Mammary epithelial cell (primary cell): ENCODE measurements at regions not wholly inside any gene's neighbourhood (a gene's known extent, or its start where the extent isn't known, plus 50 kb on each side); places are given as distances from the start of the nearest gene placed in this dataset.

Source experiments
- CTCF ChIP-seq, 2 donors: IDR thresholded peaks in 1 of 2; conservative IDR thresholded peaks in 1 of 2; 2 replicates each; pipeline ENCODE4 v1.5.1; 2011 to 2012; ENCODE audit warnings: inconsistent platforms in 2 of 2, low read length in 2 of 2, mild to moderate bottlenecking in 2 of 2, control low read depth in 1 of 2, low read depth in 1 of 2; ENCODE audit not compliant: insufficient read depth in 1 of 2; ENCODE audit errors: extremely low read depth in 1 of 2
- EZH2 ChIP-seq: IDR thresholded peaks from 2 replicates; pipeline ENCODE4 v1.6.1; 2012; ENCODE audit warnings: low read length, inconsistent platforms, borderline replicate concordance

GRCh38 chr20:4605166-4605565 lies 81.1 kb upstream of the PRNP start:
- TF ChIP-seq CTCF (conservative IDR thresholded peaks at IDR 0.05 in 1 of 2, IDR thresholded peaks at IDR 0.05 in 1 of 2; ENCODE audit: extremely low read depth in 1 of 2, insufficient read depth in 1 of 2, low read depth in 1 of 2, low read length in 2 of 2) (no peak), EZH2 (no peak)
